C4-2B (cell line): ENCODE measurements at regions not wholly inside any gene's neighbourhood (a gene's known extent, or its start where the extent isn't known, plus 50 kb on each side); places are given as distances from the start of the nearest gene placed in this dataset.

Experiments
- ZFX ChIP-seq: fragments of 450-650 bp; IDR thresholded peaks from 2 replicates; pipeline ENCODE4 v1.6.1; 2017
- TF ChIP-seq, protein P1 (sequence below): fragments of 450-650 bp; conservative IDR thresholded peaks from 2 replicates; pipeline ENCODE4 v1.5.1; 2017; ENCODE audit warnings: mild to moderate bottlenecking

DNA sequence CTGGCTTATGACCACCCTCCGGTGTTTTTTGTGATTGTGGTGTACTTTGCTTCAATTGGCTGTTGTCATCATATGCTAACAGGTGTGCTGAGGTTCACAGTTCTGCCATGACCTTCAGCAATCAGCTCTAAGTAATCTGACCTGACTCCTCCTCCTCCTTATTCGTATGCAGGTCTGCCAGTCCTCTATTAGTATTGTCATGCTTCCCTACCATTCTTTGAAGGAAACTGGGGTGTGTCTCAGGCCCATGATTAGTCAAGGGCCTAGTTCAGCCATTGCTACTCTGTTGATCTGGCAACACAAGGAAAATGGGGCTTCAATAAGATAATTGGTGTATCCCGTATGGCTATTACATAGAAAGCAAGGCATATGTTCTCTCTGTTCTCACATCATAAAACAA lies 332.3 kb upstream of the DPYD start:
- TF ChIP-seq, protein P1, sequence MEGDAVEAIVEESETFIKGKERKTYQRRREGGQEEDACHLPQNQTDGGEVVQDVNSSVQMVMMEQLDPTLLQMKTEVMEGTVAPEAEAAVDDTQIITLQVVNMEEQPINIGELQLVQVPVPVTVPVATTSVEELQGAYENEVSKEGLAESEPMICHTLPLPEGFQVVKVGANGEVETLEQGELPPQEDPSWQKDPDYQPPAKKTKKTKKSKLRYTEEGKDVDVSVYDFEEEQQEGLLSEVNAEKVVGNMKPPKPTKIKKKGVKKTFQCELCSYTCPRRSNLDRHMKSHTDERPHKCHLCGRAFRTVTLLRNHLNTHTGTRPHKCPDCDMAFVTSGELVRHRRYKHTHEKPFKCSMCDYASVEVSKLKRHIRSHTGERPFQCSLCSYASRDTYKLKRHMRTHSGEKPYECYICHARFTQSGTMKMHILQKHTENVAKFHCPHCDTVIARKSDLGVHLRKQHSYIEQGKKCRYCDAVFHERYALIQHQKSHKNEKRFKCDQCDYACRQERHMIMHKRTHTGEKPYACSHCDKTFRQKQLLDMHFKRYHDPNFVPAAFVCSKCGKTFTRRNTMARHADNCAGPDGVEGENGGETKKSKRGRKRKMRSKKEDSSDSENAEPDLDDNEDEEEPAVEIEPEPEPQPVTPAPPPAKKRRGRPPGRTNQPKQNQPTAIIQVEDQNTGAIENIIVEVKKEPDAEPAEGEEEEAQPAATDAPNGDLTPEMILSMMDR = no peak
- no peak for TF ChIP-seq ZFX
